PFSK-1 (cell line): ENCODE measurements at regions not wholly inside any gene's neighbourhood (a gene's known extent, or its start where the extent isn't known, plus 50 kb on each side); places are given as distances from the start of the nearest gene placed in this dataset.

Source experiments
- FOXP2 ChIP-seq: optimal IDR thresholded peaks from 2 replicates; pipeline ENCODE3; 2011; ENCODE audit warnings: borderline replicate concordance, control low read depth, inconsistent platforms; ENCODE audit not compliant: insufficient read depth; ENCODE audit errors: extremely low read length, extremely low read depth
- POLR2AphosphoS5 ChIP-seq: IDR thresholded peaks from 2 replicates; pipeline ENCODE4 v1.6.1; 2012; ENCODE audit warnings: low read depth, mild to moderate bottlenecking, control low read depth, low read length, moderate library complexity
- REST ChIP-seq, 2 experiments: IDR thresholded peaks; 2 replicates each; pipeline versions ENCODE4 v1.6.1 to v1.8.0; 2011 to 2012; ENCODE audit warnings: low read depth in 2 of 2, low read length in 2 of 2, control low read depth in 1 of 2, inconsistent platforms in 1 of 2, mild to moderate bottlenecking in 1 of 2, moderate library complexity in 1 of 2; ENCODE audit not compliant: insufficient read depth in 1 of 2
- SIN3A ChIP-seq: IDR thresholded peaks from 2 replicates; pipeline ENCODE4 v1.6.1; 2012; ENCODE audit warnings: mild to moderate bottlenecking, low read length, moderate library complexity, borderline replicate concordance; ENCODE audit not compliant: insufficient read depth
- TAF1 ChIP-seq: IDR thresholded peaks from 2 replicates; pipeline ENCODE4 v1.6.1; 2012; ENCODE audit warnings: low read length, control low read depth, borderline replicate concordance; ENCODE audit not compliant: insufficient read depth

GRCh38 chr3:124108446-124108845 lies 116.5 kb upstream of the ROPN1 start:
- TF ChIP-seq POLR2AphosphoS5 (no peak), FOXP2 (no peak)

GRCh38 chr3:124113485-124113884 lies 121.6 kb upstream of the ROPN1 start:
- TF ChIP-seq POLR2AphosphoS5 (no peak), TAF1 (no peak), FOXP2 (no peak), REST (IDR thresholded peaks at IDR 0.05; ENCODE audit: insufficient read depth in 1 of 2, low read depth in 2 of 2, low read length in 2 of 2) (no peak), SIN3A (no peak)

GRCh38 chr3:124115279-124115678 lies 123.4 kb upstream of the ROPN1 start:
- TF ChIP-seq SIN3A (no peak), FOXP2 (no peak), REST (IDR thresholded peaks at IDR 0.05; ENCODE audit: insufficient read depth in 1 of 2, low read depth in 2 of 2, low read length in 2 of 2) (no peak), POLR2AphosphoS5 (no peak), TAF1 (no peak)

GRCh38 chr3:124115956-124116355 lies 124.0 kb upstream of the ROPN1 start:
- TF ChIP-seq SIN3A (no peak), POLR2AphosphoS5 (no peak), FOXP2 (no peak), TAF1 (no peak), REST (IDR thresholded peaks at IDR 0.05; ENCODE audit: insufficient read depth in 1 of 2, low read depth in 2 of 2, low read length in 2 of 2) (no peak)

GRCh38 chr3:124116906-124117305 lies 125.0 kb upstream of the ROPN1 start:
- TF ChIP-seq TAF1 = no peak
- TF ChIP-seq REST (IDR thresholded peaks at IDR 0.05; ENCODE audit: insufficient read depth in 1 of 2, low read depth in 2 of 2, low read length in 2 of 2) = no peak
- TF ChIP-seq SIN3A = no peak
- TF ChIP-seq POLR2AphosphoS5 = no peak
- no peak for TF ChIP-seq FOXP2
